LHCN-M2 (cell line): ENCODE measurements at regions not wholly inside any gene's neighbourhood (a gene's known extent, or its start where the extent isn't known, plus 50 kb on each side); places are given as distances from the start of the nearest gene placed in this dataset.
"Not testable (repeated sequence)": the region's sequence is repeated elsewhere in the genome, so short reads cannot be mapped to it uniquely, and the experiment has no call there.

Experiments
- DNase-seq: peaks from one replicate; pipeline ENCODE4 v3.0.0-alpha.2; 2012; ENCODE audit warnings: low read depth

DNA sequence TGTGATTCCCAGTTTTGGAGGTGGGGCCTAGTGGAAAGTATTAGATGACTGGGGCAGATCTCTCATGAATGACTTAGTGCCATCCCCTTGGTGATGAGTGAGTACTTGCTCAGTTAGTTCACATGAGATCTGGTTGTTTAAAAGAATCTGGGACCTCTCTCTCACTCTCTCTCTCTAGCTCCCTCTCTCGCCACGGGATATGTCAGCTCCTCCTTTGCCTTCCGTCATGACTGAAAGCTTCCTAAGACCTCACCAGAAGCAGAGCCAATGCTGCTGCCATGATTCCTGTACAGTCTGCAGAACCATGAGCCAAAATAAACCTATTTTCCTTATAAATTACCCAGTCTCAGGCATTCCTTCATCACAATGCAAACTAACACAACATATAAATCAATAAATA is 176.7 kb downstream of the PRELID2 start:
- no peak for DNase-seq

DNA sequence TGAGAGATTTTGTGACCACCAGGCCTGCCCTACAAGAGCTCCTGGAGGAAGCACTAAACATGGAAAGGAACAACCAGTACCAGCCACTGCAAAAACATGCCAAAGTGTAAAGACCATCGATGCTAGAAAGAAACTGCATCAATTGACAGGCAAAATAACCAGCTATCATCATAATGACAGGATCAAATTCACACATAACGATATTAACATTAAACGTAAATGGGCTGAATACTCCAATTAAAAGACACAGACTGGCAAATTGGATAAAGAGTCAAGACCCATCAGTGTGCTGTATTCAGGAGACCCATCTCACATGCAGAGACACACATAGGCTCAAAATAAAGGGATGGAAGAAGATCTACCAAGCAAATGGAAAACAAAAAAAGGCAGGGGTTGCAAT is 182.4 kb downstream of the PRELID2 start:
- DNase-seq = not testable (repeated sequence)

DNA sequence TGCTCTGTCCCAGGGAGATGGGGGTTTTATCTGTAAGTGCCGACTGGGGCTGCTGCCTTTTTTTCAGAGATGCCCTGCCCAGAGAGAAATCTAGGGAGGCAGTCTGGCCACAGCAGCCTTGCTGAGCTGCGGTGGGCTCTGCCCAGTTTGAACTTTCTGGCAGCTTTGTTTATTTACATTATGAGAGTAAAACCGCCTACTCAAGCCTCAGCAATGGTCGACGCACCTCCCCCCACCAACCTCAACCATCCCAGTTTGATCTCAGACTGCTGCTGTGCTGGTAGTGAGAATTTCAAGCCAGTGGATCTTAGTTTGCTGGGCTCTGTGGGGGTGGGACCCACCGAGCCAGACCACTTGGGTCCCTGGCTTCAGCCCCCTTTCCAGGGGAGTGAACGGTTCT is 188.0 kb downstream of the PRELID2 start:
- DNase-seq = not testable (repeated sequence)

DNA sequence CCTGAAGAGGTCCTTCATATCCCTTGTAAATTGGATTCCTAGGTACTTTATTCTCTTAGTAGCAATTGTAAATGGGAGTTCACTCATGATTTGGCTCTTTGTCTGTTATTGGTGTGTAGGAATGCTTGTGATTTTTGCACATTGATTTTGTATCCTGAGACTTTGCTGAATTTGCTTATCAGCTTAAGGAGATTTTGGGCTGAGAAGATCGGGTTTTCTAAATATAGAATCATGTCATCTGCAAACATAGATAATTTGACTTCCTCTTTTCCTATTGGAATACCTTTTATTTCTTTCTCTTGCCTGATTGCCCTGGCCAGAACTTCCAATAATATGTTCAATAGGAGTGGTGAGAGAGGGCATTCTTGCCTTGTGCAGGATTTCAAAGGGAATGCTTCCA is 191.9 kb downstream of the PRELID2 start:
- not testable (repeated sequence) for DNase-seq

DNA sequence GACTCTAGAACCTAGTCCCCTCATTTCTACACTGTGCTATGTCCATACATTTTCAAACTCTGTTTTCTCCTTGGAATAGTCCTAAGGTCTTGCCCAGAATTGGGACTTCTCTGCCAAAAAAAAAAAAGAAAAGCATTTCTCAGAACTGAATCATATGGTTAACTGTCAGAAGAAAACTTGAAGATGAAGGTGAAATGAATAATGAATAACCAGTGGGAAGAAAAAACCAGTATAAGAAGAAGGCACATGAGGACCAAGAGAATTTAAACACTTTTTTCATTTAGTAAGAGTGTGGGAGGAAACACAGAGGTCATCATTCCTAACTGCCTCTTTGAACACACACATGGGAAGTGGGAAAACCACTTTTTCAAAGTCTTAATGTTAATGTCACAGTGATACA is 197.7 kb downstream of the PRELID2 start:
- DNase-seq = no peak

DNA sequence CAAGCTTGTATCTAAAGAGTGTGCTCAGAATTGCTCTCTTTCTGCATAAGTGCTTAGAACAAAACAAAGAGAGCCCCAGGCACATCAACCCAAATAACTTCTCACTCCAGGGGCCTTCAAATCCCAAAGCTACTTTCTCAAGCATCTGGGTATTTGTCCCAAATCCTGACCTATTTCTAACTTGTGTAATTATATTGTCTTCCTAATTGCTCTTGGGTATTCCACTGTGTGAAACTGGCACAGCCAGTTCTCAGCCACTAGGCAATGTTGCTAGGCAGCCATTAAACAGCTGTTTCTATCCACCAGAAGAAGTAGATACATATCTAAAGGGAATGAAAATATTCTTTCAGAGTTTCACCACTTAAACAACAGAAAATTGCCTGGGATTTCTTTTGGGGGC is 198.8 kb downstream of the PRELID2 start:
- peak; percentile 12 for DNase-seq

DNA sequence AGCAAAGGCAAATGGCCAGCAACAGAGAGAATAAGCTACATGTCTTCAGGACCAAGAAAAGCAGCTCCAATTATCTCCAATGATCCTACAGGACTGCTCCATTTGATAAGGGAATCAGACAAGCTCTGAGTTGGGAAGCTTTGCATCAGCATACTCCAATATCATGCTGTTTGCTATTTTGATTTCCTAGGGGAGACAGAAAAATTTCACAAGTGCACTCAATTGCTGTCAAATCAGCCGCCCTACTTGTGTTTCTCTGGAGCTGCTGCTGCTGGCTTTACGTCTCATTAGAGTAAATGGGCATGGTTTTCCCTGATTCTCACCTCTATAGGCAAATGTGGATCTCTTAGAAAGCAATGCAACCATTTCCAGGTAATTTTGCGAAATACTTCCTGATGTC is 201.7 kb downstream of the PRELID2 start:
- DNase-seq = no peak

DNA sequence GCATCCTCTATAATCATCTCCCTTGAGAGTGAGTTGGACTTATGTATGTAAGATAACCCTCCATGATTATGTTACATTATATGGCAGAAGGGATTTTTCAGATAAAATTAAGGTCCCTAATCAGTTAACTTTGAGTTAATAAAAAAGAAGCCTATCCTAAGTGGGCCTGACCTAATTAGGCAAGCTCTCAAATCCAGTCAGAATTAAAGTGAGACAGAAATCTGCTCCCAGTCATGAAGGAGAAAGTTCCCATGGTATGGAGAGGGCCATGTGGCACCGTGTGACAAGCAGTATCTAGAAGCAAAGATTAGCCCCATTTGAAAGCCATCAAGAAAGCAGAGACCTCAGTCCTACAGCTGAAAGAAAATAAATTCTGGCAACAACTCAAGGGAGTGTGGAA is 202.4 kb downstream of the PRELID2 start:
- DNase-seq = no peak

DNA sequence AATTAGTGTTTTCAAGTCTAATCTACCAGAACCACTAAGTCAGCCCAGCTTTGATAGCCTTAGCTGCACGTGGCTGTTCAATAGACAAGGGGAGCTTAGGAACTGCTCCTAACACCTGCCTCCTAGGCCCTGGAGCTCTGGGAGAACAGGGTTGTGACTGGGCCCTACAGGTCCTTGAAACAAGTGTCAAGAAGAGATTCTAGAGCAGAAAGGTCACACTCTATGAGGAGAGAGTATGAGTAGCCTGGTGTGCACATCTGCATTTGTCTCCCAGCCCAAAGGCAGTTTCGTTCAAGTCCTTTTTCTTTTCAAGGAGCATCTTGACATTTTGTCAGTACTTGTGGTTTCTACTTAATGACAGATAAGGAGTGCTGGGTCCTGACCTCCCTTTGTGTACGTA is 206.1 kb downstream of the PRELID2 start:
- no peak for DNase-seq

DNA sequence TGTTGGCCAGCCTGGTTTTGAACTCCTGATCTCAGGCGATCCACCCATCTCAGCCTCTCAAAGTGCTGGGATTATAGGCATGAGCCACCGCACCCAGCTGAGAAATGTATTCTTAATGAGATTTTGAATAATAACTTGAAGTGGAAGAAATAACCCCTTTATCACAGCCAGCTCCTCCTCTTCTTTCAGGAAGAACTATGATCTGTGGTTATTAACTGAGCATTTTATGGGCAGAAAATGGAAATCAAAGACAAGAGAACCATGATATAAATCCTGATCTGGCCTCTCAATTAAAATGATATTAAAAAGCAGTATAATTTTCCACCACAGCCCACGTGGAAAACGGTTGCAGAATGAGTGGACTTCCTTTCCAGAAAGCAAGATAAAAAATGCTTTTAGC is 206.6 kb downstream of the PRELID2 start:
- no peak for DNase-seq

DNA sequence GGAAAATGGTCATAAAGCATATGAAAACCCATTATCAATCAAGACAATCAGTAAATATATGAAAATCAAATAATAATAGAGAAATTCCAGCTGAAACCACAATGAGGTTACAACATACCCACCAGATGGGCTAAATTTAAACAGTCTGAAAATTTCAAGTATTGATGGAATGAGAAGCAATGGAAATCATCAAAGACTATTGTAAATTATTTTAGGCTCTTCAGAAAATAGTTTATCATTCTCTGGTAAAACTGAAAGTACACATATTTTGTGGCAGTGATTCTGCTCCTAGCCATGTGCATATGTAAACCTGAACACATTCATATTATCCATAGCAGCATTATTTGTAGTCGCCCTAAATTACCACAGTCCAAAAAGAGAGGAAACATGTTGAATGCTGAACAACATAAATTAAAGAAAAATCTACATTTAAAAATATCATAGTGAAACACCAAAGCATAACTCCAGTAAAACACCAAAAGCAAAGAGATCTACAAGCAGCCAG is 215.3 kb downstream of the PRELID2 start:
- no peak for DNase-seq

DNA sequence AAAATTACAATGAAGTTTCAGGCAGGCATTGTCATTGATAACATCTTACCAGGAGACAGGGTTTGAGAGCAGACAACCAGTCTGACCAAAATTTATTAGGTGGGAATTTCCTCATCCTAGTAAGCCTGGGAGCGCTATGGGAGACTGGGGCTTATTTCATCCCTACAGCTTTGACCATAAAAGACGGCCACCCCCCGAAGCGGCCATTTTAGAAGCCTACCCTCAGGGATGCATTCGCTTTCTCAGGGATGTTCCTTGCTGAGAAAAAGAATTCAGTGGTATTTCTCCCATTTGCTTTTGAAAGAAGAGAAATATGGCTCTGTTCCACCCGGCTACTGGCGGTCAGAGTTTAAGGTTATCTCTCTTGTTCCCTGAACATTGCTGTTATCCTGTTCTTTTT is 218.4 kb downstream of the PRELID2 start:
- not testable (repeated sequence) for DNase-seq

DNA sequence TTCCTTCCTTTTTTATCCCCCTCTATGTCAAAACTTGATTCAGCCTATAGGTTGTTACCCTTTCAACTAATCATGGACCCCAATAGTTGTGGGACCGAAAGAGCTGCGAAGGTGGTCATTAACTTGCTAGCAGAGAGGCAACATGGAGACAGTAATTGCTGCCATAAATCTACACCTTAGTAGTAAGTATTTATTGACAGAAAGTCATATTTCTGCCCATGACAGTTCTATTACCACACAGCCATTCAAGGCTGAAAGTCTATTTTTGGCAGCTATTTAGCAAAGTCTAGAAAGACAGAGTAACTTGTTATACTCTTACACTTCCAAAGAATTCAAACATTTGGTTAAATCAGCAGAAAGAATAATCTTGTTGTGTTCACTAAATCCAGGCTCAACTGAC is 236.2 kb downstream of the PRELID2 start:
- no peak for DNase-seq

DNA sequence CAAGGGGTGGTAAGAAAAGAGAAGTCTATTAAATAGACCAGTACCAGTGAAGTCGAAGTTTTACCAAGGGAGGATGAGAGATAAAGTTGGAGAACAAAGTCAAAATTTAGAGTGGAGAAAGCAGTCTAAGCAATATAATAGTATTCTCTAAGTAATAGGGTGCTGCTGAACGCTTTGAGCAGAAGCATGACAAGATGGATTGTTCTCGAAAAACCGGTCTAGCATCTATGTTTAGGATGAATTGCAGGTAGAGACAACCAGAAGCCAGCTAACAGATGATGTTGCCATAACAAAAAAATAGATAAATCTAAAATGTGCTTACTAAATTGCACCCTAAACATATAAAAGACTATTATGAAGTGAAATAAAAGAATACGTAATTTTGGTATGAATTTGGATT is 237.0 kb downstream of the PRELID2 start:
- DNase-seq = no peak

DNA sequence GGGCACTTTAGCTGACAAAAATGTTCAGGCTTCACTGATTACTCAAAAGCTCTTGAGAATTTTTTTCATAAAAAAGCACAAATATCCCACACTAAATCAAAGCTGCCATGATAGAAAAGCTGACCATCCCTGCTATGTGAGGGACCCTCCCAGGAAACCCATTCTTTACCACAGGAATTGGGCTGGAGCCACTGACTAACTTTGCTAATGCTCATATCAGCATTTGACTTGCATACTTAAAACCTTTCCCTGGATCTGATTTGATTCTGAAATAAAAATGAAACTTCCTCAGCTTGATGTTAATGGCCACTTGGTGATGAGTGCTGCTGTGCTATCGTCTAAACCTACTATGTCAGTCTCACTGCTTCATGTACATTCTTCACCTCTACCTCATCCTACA is 243.6 kb downstream of the PRELID2 start:
- no peak for DNase-seq

DNA sequence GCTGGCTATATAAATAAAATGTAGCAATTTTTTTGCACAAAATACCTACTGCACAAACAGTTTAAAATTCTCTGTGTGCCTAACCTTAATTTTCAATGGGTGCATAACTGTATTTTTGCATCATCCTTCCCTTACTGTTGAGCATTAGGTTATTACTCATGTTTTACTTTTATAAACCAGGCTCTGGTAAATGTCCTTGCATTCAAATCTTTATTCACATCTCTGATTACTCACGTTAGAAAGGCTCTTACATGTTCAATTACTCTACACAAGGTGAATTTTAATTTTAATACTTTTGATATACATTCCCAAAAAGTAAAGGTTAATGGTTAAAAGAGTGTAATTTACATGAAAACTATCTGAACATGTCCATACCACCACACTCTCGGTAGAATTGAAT is 246.1 kb downstream of the PRELID2 start:
- no peak for DNase-seq

DNA sequence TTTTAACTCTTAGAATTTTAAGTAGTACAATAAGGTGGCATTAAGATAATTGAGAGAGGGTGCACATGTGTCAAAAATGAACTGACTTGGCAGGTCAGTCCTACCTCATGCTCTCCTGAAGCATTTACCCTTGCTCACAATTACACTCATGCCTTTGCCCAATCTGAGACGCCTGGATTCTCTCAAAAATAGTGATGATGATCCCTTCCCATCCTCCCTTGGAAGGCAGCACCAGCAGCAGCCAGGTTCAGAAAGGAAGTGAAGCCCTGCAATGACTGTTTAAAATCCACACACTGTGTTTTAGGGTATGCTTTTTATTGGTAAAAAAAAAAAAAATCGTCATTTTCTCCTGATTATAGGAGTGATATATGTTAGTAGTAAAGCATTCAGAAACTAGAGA is 246.6 kb downstream of the PRELID2 start:
- no peak for DNase-seq

DNA sequence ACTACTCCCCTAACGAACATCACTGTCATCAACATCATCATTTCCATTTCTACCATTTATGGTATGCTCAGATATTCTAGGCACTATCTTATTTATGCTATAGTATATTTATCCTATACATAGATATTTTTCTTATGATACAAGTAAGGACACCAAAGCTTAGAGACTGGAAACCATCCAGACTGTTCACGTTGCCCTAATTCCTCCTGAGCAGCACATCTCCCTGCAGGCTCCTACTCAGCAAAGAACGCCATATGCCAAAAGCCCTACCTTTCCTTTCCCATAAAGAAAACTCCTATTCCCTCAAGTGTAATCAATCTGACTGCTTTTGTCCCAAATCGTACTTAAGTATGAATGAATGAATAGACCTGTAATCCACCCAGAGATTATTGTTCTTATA is 247.0 kb downstream of the PRELID2 start:
- DNase-seq = no peak

DNA sequence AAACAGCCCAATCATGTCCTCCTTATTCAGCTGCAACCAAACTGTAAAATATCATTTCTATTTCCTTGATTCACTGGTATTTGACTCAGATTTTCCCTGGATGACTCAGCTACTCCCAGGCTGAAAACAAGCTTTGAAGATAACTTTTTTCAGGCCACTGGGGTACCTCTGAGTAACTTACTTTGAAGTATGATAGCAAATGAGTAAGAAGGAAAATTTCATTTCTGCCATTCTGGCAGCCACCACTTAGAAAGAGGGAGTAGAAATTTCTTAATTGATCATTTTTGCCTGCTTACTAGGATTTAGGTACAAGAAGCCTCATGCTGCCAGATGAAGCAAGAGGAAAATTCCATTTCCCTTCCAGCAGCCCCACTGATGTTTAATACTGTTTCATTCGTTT is 247.4 kb downstream of the PRELID2 start:
- DNase-seq = peak; percentile 90

DNA sequence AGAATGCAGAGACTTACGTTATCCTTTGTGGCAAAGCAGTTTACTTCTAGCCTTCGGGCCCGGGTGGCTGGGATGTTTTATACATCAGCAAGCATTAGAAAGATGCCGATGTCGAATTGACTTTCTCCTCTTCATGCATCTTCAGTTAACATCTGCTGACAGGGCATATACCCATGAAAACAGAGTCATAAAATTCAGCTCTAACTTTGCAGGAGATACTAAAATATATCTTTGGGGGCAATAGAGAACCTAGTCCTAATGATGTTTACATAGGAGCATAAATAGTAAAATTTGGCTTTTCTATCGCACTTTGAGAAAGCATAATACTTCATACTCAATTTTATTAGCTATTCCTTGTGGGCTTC is 247.9 kb downstream of the PRELID2 start:
- no peak for DNase-seq

DNA sequence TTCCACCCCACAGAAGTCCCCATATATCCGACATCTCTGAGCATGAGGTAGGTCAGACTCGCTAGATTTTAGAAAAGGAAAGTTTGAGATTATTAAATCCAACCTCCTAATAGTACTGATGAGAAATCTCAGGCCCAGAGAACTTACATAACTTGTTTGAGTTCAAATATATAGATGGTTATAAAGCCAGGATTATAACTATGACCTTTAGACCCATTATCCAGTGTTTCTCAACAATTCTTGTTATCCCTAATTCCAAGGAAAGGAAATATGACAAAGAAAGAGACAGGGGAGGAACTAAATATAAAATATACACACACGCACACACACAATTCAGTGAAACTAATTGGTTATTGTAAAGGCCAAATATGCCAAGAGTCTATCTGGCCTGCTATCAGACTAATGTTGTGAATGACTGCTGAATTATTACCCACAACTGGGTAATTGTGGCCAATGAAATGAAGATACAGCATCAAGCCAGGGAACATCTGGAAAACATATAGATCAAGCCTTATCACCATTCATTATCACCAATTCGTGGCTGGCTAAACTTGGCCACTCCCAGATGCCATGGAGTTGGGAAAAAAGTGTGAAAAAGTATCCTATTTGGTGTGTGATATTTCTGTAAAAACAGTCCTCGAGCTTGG is 248.4 kb downstream of the PRELID2 start:
- DNase-seq = no peak

DNA sequence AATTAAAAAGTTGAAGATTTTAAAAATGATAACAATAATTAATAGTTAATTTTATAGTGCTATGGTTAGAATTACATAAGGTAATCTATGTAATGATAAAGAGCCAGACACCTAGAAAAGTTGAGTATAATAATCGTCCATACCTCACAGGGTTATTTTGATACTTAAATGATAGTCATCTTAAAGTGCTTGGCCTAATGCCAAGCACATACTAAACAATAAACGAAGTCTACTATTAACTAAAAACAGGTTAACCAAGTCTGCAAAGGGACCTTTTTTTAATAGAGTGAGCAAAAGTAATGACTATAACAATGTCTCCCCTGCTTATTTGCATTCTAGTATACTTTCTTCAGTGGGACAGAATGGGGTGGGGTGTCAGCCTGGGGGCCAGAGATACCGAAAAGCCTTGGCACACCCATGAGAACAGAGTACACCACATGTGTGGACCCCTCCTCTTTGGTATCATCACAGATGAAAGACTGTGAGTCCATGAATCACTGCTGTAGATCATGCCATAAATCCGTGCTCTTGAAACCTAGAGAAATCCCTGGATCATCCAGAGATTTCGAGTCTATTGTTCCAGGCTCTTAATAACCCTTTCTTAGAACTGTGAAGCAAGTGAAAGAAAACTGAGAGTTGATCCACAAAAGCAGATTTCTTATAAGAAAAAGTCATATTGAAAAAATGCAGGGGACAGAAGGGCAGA is 249.5 kb downstream of the PRELID2 start:
- DNase-seq = no peak

DNA sequence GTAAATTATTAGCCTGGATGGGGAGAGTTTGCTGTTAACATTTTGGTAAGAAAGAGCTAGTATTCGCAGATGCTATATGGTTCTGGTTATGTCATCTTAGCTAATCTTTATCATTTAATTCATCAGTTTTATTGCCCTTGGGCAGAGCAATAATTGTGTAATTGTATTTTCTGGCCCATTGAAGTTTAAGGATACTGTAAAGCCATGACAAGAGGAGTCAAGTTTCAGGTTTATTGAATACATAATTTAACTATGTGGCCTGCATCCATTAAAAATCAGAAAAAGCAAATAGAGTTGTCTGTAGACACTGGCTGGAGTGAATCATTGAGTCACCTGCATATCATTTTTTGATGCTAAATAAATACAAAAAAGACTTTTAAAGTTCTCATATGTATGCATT is 255.8 kb downstream of the PRELID2 start:
- DNase-seq = no peak
